Mesendoderm (in vitro differentiated cells): ENCODE measurements at regions not wholly inside any gene's neighbourhood (a gene's known extent, or its start where the extent isn't known, plus 50 kb on each side); places are given as distances from the start of the nearest gene placed in this dataset.

Experiments used
- DNase-seq: peaks from one replicate; pipeline ENCODE4 v3.0.0; 2013
- H2AK5ac ChIP-seq: 2 replicates; pipeline ENCODE4 v1.6.1; 2013; ENCODE audit warnings: low read length, inconsistent platforms
- H2BK120ac ChIP-seq: 2 replicates; pipeline ENCODE4 v1.6.1; 2013; ENCODE audit warnings: low read depth, mild to moderate bottlenecking, low read length, moderate library complexity, mixed read lengths
- H2BK15ac ChIP-seq: replicated peaks from 2 replicates; pipeline ENCODE4 v1.6.1; 2013; ENCODE audit warnings: low read depth, mild to moderate bottlenecking, moderate library complexity
- H2BK5ac ChIP-seq: 2 replicates; pipeline ENCODE4 v1.6.1; 2013; ENCODE audit warnings: low read length, inconsistent platforms
- H3K18ac ChIP-seq: 2 replicates; pipeline ENCODE4 v1.6.1; 2013; ENCODE audit warnings: mild to moderate bottlenecking, low read length, mixed read lengths
- H3K23ac ChIP-seq: one replicate; pipeline ENCODE4 v1.6.1; 2013; ENCODE audit warnings: low read length
- H3K27ac ChIP-seq: 2 replicates; pipeline ENCODE4 v1.5.1; 2013; ENCODE audit warnings: low read depth, mild to moderate bottlenecking, inconsistent platforms, low read length, moderate library complexity
- H3K27me3 ChIP-seq: 2 replicates; pipeline ENCODE4 v1.6.1; 2013; ENCODE audit warnings: low read length, control low read depth, mild to moderate bottlenecking, inconsistent platforms; ENCODE audit not compliant: insufficient read depth, poor library complexity
- H3K36me3 ChIP-seq: 2 replicates; pipeline ENCODE4 v1.6.1; 2013; ENCODE audit warnings: low read length, inconsistent platforms; ENCODE audit not compliant: control insufficient read depth, insufficient read depth
- H3K4ac ChIP-seq: one replicate; pipeline ENCODE4 v1.6.1; 2013; ENCODE audit warnings: low read depth, mild to moderate bottlenecking, low read length, moderate library complexity
- H3K4me1 ChIP-seq: 2 replicates; pipeline ENCODE4 v1.6.1; 2013; ENCODE audit warnings: low read depth, low read length, inconsistent platforms; ENCODE audit not compliant: control insufficient read depth
- H3K4me2 ChIP-seq: 2 replicates; pipeline ENCODE4 v1.6.1; 2013; ENCODE audit warnings: low read length
- H3K4me3 ChIP-seq: 2 replicates; pipeline ENCODE4 v1.5.1; 2013; ENCODE audit warnings: mild to moderate bottlenecking, low read length
- H3K56ac ChIP-seq: one replicate; pipeline ENCODE4 v1.6.1; 2013; ENCODE audit warnings: low read length
- H3K79me1 ChIP-seq: 2 replicates; pipeline ENCODE4 v1.6.1; 2013; ENCODE audit warnings: low read length, inconsistent platforms
- H3K79me2 ChIP-seq: 2 replicates; pipeline ENCODE4 v1.6.1; 2013; ENCODE audit warnings: mild to moderate bottlenecking, low read length; ENCODE audit not compliant: control insufficient read depth, insufficient read depth
- H3K9ac ChIP-seq: 2 replicates; pipeline ENCODE4 v1.6.1; 2013; ENCODE audit warnings: low read length, inconsistent platforms
- H4K5ac ChIP-seq: one replicate; pipeline ENCODE4 v1.6.1; 2013; ENCODE audit warnings: low read length
- H4K8ac ChIP-seq: one replicate; pipeline ENCODE4 v1.6.1; 2013; ENCODE audit warnings: low read depth, mild to moderate bottlenecking, control low read depth, low read length, moderate library complexity
- WGBS: extraction: QIAGEN DNeasy Blood & Tissue Kit; methylation state at CpG from one replicate; pipeline ENCODE4 v1.1.7; 2013; ENCODE audit warnings: low lambda C conversion rate, missing lambda C conversion rate; ENCODE audit not compliant: insufficient coverage; ENCODE audit errors: extremely low coverage; 5-methylcytosine and 5-hydroxymethylcytosine counted together

- no peak overlapping the region for H4K5ac ChIP-seq
- no peaks in the 10 kb centered on the region for H3K4me1 ChIP-seq
- H3K79me2 ChIP-seq: no peaks in the 10 kb centered on the region
- no CpG with 5 or more reads among the region's 1 CpG for WGBS
- H3K4me3 ChIP-seq: no peak overlapping the region
- no peak overlapping the region for H3K4me2 ChIP-seq
- H2BK15ac ChIP-seq: no peak overlapping the region
- H2BK5ac ChIP-seq: no peak overlapping the region
- H3K9ac ChIP-seq: no peak overlapping the region
- no peak overlapping the region for H3K27ac ChIP-seq
- H3K36me3 ChIP-seq: no peaks in the 10 kb centered on the region
- H3K79me1 ChIP-seq: no peaks in the 10 kb centered on the region
- no peak overlapping the region for H2BK120ac ChIP-seq
- H2AK5ac ChIP-seq: no peak overlapping the region
- no peaks in the 10 kb centered on the region for H3K27me3 ChIP-seq
- H3K18ac ChIP-seq: no peak overlapping the region
- no peak overlapping the region for H3K56ac ChIP-seq
- H3K23ac ChIP-seq: no peak overlapping the region
- H3K4ac ChIP-seq: no peak overlapping the region
- DNase-seq: no peak
- no peak overlapping the region for H4K8ac ChIP-seq
Observed at GRCh38 chr16:22688930-22689329, 125.0 kb upstream of the HS3ST2 start.

GRCh38 chr16:22691335-22691734 lies 122.6 kb upstream of the HS3ST2 start:
- WGBS: no CpG with 5 or more reads among the region's 3 CpGs

GRCh38 chr16:22692034-22692433 lies 121.9 kb upstream of the HS3ST2 start:
- H2BK120ac ChIP-seq: no peak overlapping the region
- H3K23ac ChIP-seq: no peak overlapping the region
- H3K18ac ChIP-seq: no peak overlapping the region
- no peak overlapping the region for H3K4ac ChIP-seq
- DNase-seq: no peak
- H3K4me2 ChIP-seq: no peak overlapping the region
- H4K5ac ChIP-seq: no peak overlapping the region
- H3K79me1 ChIP-seq: no peaks in the 10 kb centered on the region
- no peaks in the 10 kb centered on the region for H3K27me3 ChIP-seq
- no peaks in the 10 kb centered on the region for H3K79me2 ChIP-seq
- no peak overlapping the region for H3K27ac ChIP-seq
- no peak overlapping the region for H4K8ac ChIP-seq
- no peaks in the 10 kb centered on the region for H3K36me3 ChIP-seq
- H2BK5ac ChIP-seq: no peak overlapping the region
- WGBS: no CpG with 5 or more reads among the region's 1 CpG
- H3K56ac ChIP-seq: no peak overlapping the region
- H3K4me3 ChIP-seq: no peak overlapping the region
- no peak overlapping the region for H2AK5ac ChIP-seq
- H2BK15ac ChIP-seq: no peak overlapping the region
- no peak overlapping the region for H3K9ac ChIP-seq
- H3K4me1 ChIP-seq: no peaks in the 10 kb centered on the region

More at GRCh38 chr16:22691335-22691734, 122.6 kb upstream of the HS3ST2 start:
- Histone ChIP-seq H3K23ac (no peak overlapping the region), H2AK5ac (no peak overlapping the region), H3K79me2 (no peaks in the 10 kb centered on the region), H3K27ac (no peak overlapping the region), H3K79me1 (no peaks in the 10 kb centered on the region), H2BK5ac (no peak overlapping the region), H3K4me1 (no peaks in the 10 kb centered on the region), H4K8ac (no peak overlapping the region), H2BK15ac (no peak overlapping the region), H3K9ac (no peak overlapping the region), H3K36me3 (no peaks in the 10 kb centered on the region), H3K18ac (no peak overlapping the region), H4K5ac (no peak overlapping the region), H3K27me3 (no peaks in the 10 kb centered on the region), H3K4me3 (no peak overlapping the region), H3K56ac (no peak overlapping the region), H2BK120ac (no peak overlapping the region), H3K4ac (no peak overlapping the region), H3K4me2 (no peak overlapping the region)
- no peak for DNase-seq

- Histone ChIP-seq H2BK15ac (no peak overlapping the region), H3K4me1 (no peaks in the 10 kb centered on the region), H2AK5ac (no peak overlapping the region), H3K18ac (no peak overlapping the region), H3K4me2 (no peak overlapping the region), H2BK5ac (no peak overlapping the region), H3K4me3 (no peak overlapping the region), H3K79me2 (no peaks in the 10 kb centered on the region), H3K27ac (no peak overlapping the region), H4K8ac (no peak overlapping the region), H3K23ac (no peak overlapping the region), H2BK120ac (no peak overlapping the region), H3K4ac (no peak overlapping the region), H3K79me1 (no peaks in the 10 kb centered on the region), H3K36me3 (no peaks in the 10 kb centered on the region), H3K56ac (no peak overlapping the region), H4K5ac (no peak overlapping the region), H3K27me3 (no peaks in the 10 kb centered on the region), H3K9ac (no peak overlapping the region)
- WGBS: no CpG with 5 or more reads among the region's 6 CpGs
- DNase-seq: no peak
Observed at GRCh38 chr16:22692916-22693637, 120.9 kb upstream of the HS3ST2 start.

- H3K27ac ChIP-seq: no peak overlapping the region
Observed at GRCh38 chr16:22693638-22694340, 120.2 kb upstream of the HS3ST2 start.

More at GRCh38 chr16:22693638-22694340, 120.2 kb upstream of the HS3ST2 start:
- Histone ChIP-seq H2BK5ac (no peak overlapping the region), H3K4ac (no peak overlapping the region), H3K4me3 (no peak overlapping the region), H3K27me3 (no peaks in the 10 kb centered on the region), H2BK15ac (no peak overlapping the region), H4K5ac (no peak overlapping the region), H3K56ac (no peak overlapping the region), H3K79me1 (no peaks in the 10 kb centered on the region), H3K4me2 (no peak overlapping the region), H3K36me3 (no peaks in the 10 kb centered on the region), H3K4me1 (no peaks in the 10 kb centered on the region), H3K18ac (no peak overlapping the region), H4K8ac (no peak overlapping the region), H3K79me2 (no peaks in the 10 kb centered on the region), H3K9ac (no peak overlapping the region), H2AK5ac (no peak overlapping the region), H3K23ac (no peak overlapping the region), H2BK120ac (no peak overlapping the region)
- no CpG with 5 or more reads among the region's 8 CpGs for WGBS
- no peak for DNase-seq
